CD4-positive, alpha-beta T cell treated with Interleukin-4 for 1 hour (primary cell): ENCODE measurements at regions not wholly inside any gene's neighbourhood (a gene's known extent, or its start where the extent isn't known, plus 50 kb on each side); places are given as distances from the start of the nearest gene placed in this dataset.
"Not testable (repeated sequence)": the region's sequence is repeated elsewhere in the genome, so short reads cannot be mapped to it uniquely, and the experiment has no call there.

Experiments
- DNase-seq, 2 donors: peaks; one replicate each; pipeline ENCODE4 v3.0.0-alpha.2; 2020 to 2022

DNA sequence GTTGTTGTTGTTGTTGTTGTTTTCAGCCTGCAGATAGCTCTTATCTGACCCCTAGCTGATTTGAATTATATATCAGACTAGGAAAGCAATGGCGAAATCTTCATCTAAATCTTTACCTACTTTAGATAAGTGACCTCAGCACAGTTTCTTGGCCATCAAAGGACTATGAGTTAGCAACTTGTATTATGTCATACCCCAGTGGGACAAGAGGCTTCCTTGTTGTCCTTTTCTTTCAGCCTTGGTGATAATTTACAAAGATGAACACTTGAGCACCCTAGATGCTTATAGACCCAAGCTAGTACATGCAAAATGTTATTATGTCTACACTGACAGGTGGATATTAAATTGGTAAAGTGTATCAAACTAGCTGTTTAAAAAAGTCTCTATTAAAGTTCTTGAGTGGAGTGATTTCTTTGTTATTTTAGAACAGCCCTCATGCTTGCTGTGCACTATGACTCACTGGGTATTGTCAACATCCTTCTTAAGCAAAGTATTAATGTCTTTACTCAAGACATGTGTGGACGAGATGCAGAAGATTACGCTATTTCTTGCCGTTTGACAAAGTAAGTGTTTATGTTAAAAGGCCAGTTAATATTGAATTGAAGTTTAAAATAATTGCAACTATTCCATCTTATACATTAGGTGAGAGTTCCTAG is 56.6 kb upstream of the ZNF519 start:
- DNase-seq = not testable (repeated sequence)
